GM12873 (cell line): ENCODE measurements at regions not wholly inside any gene's neighbourhood (a gene's known extent, or its start where the extent isn't known, plus 50 kb on each side); places are given as distances from the start of the nearest gene placed in this dataset.

Source experiments
- TF ChIP-seq, protein P1 (sequence below): IDR thresholded peaks from 2 replicates; pipeline ENCODE4 v1.5.1; 2012; ENCODE audit warnings: low read depth, mild to moderate bottlenecking, moderate library complexity, low read length, control low read depth; ENCODE audit not compliant: insufficient read depth; ENCODE audit errors: missing control alignments

DNA sequence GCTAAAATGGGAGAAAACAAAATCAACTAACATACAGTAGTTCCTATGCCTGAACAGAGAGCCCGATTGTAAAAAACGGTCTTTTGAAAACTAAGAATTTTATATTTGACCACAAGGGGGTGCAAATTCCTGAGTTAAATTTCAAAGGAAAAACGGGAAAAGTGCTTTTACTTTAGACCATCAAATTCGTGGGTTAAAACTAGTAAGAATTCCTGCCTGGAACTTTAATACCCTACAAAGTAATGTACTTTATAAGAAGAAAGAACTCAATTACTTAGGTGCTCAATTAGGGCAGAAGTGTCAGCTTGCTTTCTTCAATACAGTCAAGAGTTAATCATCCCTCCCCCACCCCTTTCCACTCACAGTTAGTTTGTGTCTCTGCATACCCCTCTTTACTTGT lies 69.8 kb downstream of the KCNRG start:
- TF ChIP-seq, protein P1, sequence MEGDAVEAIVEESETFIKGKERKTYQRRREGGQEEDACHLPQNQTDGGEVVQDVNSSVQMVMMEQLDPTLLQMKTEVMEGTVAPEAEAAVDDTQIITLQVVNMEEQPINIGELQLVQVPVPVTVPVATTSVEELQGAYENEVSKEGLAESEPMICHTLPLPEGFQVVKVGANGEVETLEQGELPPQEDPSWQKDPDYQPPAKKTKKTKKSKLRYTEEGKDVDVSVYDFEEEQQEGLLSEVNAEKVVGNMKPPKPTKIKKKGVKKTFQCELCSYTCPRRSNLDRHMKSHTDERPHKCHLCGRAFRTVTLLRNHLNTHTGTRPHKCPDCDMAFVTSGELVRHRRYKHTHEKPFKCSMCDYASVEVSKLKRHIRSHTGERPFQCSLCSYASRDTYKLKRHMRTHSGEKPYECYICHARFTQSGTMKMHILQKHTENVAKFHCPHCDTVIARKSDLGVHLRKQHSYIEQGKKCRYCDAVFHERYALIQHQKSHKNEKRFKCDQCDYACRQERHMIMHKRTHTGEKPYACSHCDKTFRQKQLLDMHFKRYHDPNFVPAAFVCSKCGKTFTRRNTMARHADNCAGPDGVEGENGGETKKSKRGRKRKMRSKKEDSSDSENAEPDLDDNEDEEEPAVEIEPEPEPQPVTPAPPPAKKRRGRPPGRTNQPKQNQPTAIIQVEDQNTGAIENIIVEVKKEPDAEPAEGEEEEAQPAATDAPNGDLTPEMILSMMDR: peak; percentile 49

DNA sequence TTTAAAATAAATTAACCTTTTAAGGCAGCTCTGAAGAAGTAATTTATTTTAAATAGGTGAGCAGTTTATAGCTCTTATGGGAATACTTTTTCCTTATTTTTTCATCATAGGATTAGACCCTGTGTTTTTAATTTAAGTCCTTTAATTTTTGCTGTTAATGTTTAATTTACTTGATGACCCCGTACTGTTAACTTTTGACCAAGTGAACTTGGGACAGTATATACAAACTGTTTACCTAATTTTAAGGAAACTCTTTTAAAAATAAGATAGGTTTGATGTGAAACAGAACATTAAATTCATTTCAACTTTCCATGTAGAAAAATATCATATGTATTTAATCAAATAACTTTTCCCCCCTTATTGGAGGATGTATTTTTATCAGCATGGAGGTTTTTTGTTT lies 74.4 kb downstream of the KCNRG start:
- TF ChIP-seq, protein P1: no peak

DNA sequence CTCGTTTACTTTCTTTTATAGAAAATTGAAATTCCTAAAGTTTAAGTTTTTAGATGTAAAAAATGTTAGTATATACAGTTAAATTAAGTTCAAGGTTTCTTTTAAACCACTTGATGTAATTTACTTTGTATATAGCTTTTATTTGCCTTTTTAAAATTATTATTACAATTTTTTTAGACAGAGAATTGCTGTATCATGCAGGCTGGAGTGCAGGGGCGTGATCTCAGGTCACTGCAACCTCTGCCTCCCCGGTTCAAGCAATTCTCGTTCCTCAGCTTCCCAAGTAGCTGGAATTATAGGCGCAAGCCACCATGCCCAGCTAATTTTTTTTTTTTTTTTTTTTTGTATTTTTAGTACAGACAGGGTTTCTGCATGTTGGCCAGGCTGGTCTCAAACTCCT lies 75.0 kb downstream of the KCNRG start:
- TF ChIP-seq, protein P1: no peak

DNA sequence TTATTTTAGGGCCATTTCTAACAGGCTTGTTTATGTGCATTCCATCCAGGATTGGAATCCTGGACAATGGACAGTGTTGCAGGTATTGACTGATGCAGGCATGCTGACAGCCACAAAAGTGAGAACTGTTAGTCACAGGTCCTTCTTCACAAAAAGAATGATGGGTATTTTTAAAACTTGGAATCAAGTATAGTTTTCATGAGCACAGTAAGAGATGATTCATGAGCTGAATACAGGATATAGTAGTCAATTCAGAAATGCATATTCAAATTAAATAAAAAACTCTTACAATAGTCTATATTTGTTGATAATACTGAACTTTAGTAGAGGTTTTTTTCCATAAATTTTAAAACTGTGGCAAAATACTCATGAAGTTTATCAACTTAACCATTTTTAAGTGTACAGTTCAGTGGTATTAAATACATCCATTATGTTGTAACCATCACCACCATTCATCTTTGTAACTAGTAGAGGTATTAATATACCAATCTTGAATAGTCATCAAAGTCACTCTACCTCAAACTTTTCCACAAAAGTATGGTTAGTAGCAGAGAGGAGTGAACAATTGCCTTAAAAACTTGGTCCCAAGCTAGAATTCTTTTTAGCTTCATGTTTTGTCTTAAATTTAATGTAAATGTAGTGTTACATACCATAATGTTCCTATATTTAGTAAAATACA lies 79.5 kb downstream of the KCNRG start:
- TF ChIP-seq, protein P1: no peak

DNA sequence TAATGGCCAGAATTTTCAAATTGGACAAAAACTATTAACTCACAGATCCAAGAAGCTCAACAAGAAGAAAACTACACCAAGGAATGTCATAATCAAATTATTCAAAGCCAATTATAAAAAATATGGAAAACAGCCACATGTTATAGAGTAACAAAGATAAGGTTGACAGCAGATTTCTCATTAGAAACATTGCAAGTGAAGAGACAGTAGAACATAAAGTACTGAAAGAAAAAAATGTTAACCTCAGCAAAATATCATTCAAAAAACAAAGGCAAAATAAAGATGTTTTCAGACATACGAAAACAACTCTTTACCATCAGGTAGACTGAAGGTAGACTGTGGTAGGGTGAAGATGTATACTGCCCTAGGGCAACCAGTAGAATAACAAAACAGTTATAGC lies 83.4 kb downstream of the KCNRG start:
- TF ChIP-seq, protein P1: no peak

DNA sequence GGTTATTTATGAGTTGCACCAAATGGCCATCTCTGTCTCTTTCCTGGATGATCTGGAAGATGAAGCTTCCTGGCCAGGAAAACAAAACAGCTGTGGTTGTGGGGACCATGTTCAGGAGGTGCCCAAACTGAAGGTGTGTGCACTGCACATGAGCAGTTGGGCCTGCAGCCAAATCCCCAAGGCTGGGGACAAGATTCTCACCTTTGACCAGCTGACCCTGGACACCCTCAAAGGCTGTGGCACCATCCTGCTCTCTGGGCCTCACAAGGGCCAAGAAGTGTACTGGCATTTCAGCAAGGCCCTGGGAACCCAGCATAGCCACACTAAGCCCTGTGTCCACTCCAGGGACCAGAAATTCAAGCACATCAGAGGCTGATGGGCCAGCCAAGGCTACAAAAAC lies 84.2 kb downstream of the KCNRG start:
- TF ChIP-seq, protein P1: no peak

DNA sequence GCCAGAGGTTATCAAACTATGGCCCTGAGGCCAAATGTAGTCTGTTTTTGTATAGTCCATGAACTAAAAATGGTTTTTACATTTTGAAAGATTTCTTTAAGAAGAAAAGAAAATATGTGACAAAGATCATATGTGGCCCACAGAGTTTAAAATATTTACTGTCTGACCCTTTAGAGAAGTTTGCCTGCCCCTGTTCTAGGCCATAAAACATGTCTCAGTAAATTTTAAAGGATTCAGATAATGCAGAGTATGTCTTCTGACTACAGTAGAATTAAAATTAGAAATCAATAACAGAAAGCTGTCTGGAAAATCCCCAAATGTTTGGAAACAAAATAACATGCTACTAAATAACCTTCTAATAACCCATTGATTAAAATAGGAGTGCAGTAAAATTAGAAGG lies 86.3 kb downstream of the KCNRG start:
- TF ChIP-seq, protein P1: no peak
